ENCODE measurements at regions not wholly inside any gene's neighbourhood (a gene's known extent, or its start where the extent isn't known, plus 50 kb on each side); places are given as distances from the start of the nearest gene placed in this dataset.

DNA sequence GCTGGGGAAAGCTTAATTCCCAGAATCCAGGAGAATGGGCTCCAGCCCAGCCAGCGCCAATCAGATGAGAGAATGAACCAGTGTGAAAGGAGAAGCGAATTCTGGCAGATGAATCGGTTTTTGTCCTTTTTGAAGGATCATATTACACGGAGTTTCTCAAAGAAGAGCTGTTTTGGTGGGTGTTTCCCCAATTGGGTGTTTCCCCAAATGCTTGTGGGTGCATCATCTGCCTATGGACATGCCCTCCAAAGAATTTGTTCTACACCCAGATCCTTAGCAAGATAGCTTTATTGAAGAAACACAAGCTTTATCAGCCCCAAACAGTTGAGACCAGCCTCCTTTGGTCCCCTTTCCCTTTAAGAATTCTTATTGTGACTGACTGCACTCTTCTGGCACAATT lies 186.5 kb upstream of the GPR26 start:
- no peaks in the 10 kb centered on the region for H3K4me1 ChIP-seq (replicated peaks)
- H3K9me3 ChIP-seq (replicated peaks), result no peaks in the 10 kb centered on the region
- DNase-seq (ENCODE audit: low read depth in 1 of 2, low spot score in 2 of 2), result no peak
- no peaks in the 10 kb centered on the region for H3K27me3 ChIP-seq (replicated peaks)
- H3K4me3 ChIP-seq, result no peak overlapping the region
- H3K27ac ChIP-seq, result no peak overlapping the region
- H3K36me3 ChIP-seq, result no peaks in the 10 kb centered on the region

- H3K36me3 ChIP-seq, result no peaks in the 10 kb centered on the region
- H3K4me1 ChIP-seq (replicated peaks), result no peaks in the 10 kb centered on the region
- no peak overlapping the region for H3K4me3 ChIP-seq
- no peaks in the 10 kb centered on the region for H3K27me3 ChIP-seq (replicated peaks)
- DNase-seq (ENCODE audit: low read depth in 1 of 2, low spot score in 2 of 2), result no peak
- no peak overlapping the region for H3K27ac ChIP-seq
- no peaks in the 10 kb centered on the region for H3K9me3 ChIP-seq (replicated peaks)
Observed at GRCh38 chr10:123480344-123480743, 185.8 kb upstream of the GPR26 start.

DNA sequence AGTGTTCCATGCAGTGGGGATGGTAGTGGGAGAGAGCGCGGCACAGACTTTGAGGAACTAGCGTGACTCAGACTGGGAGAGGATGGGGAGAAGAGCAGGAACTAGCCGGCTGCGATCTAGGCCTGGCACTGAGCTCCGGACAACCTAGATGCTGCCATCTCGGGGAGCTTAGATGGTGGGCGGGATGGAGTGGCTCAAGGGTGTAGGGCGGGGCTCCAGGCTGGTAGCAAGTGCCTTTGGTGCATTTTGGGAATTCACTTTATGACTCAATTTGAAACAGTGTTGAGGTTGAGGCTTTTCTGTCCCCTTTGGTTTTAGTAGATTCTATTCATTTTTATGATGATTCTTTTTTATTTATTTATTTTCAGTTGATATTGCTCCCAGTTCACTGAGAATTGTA lies 185.3 kb upstream of the GPR26 start:
- H3K9me3 ChIP-seq (replicated peaks), result no peaks in the 10 kb centered on the region
- no peaks in the 10 kb centered on the region for H3K36me3 ChIP-seq
- no peak for DNase-seq (ENCODE audit: low read depth in 1 of 2, low spot score in 2 of 2)
- no peak overlapping the region for H3K27ac ChIP-seq
- no peak overlapping the region for H3K4me3 ChIP-seq
- H3K27me3 ChIP-seq (replicated peaks), result no peaks in the 10 kb centered on the region
- no peaks in the 10 kb centered on the region for H3K4me1 ChIP-seq (replicated peaks)

GRCh38 chr10:123484722-123485121 lies 181.4 kb upstream of the GPR26 start:
- Histone ChIP-seq H3K36me3 (no peaks in the 10 kb centered on the region), H3K27ac (no peak overlapping the region), H3K4me3 (no peak overlapping the region), H3K9me3 (replicated peaks) (no peaks in the 10 kb centered on the region), H3K27me3 (replicated peaks) (no peaks in the 10 kb centered on the region), H3K4me1 (replicated peaks) (no peaks in the 10 kb centered on the region)
- DNase-seq (ENCODE audit: low read depth in 1 of 2, low spot score in 2 of 2), result no peak

GRCh38 chr10:123485341-123485960 lies 180.7 kb upstream of the GPR26 start:
- H3K27me3 ChIP-seq (replicated peaks), result no peaks in the 10 kb centered on the region
- no peaks in the 10 kb centered on the region for H3K36me3 ChIP-seq
- no peak overlapping the region for H3K27ac ChIP-seq
- no peaks in the 10 kb centered on the region for H3K4me1 ChIP-seq (replicated peaks)
- DNase-seq (ENCODE audit: low read depth in 1 of 2, low spot score in 2 of 2), result no peak
- no peak overlapping the region for H3K4me3 ChIP-seq
- no peaks in the 10 kb centered on the region for H3K9me3 ChIP-seq (replicated peaks)

GRCh38 chr10:123488436-123488835 lies 177.7 kb upstream of the GPR26 start:
- Histone ChIP-seq H3K9me3 (replicated peaks) (no peaks in the 10 kb centered on the region), H3K27ac (no peak overlapping the region), H3K27me3 (replicated peaks) (no peaks in the 10 kb centered on the region), H3K4me1 (replicated peaks) (no peaks in the 10 kb centered on the region), H3K4me3 (no peak overlapping the region), H3K36me3 (no peaks in the 10 kb centered on the region)
- no peak for DNase-seq (ENCODE audit: low read depth in 1 of 2, low spot score in 2 of 2)

GRCh38 chr10:123491364-123491763 lies 174.8 kb upstream of the GPR26 start:
- no peak for DNase-seq (ENCODE audit: low read depth in 1 of 2, low spot score in 2 of 2)

GRCh38 chr10:123492016-123492415 lies 174.1 kb upstream of the GPR26 start:
- no peak for DNase-seq (ENCODE audit: low read depth in 1 of 2, low spot score in 2 of 2)
- no peaks in the 10 kb centered on the region for H3K36me3 ChIP-seq
- no peak overlapping the region for H3K4me3 ChIP-seq
- H3K27me3 ChIP-seq (replicated peaks), result no peaks in the 10 kb centered on the region
- no peaks in the 10 kb centered on the region for H3K4me1 ChIP-seq (replicated peaks)
- no peaks in the 10 kb centered on the region for H3K9me3 ChIP-seq (replicated peaks)
- H3K27ac ChIP-seq, result no peak overlapping the region

More at GRCh38 chr10:123491364-123491763, 174.8 kb upstream of the GPR26 start:
- Histone ChIP-seq H3K27ac (no peak overlapping the region), H3K27me3 (replicated peaks) (no peaks in the 10 kb centered on the region), H3K4me1 (replicated peaks) (no peaks in the 10 kb centered on the region), H3K4me3 (no peak overlapping the region), H3K36me3 (no peaks in the 10 kb centered on the region), H3K9me3 (replicated peaks) (no peaks in the 10 kb centered on the region)

- H3K4me1 ChIP-seq (replicated peaks), result no peaks in the 10 kb centered on the region
- H3K9me3 ChIP-seq (replicated peaks), result no peaks in the 10 kb centered on the region
- DNase-seq (ENCODE audit: low read depth in 1 of 2, low spot score in 2 of 2), result no peak
- no peak overlapping the region for H3K27ac ChIP-seq
- no peaks in the 10 kb centered on the region for H3K36me3 ChIP-seq
- H3K27me3 ChIP-seq (replicated peaks), result no peaks in the 10 kb centered on the region
- no peak overlapping the region for H3K4me3 ChIP-seq
Observed at GRCh38 chr10:123494301-123494808, 171.8 kb upstream of the GPR26 start.

GRCh38 chr10:123496375-123496774 lies 169.8 kb upstream of the GPR26 start:
- H3K4me3 ChIP-seq, result no peak overlapping the region
- no peak for DNase-seq (ENCODE audit: low read depth in 1 of 2, low spot score in 2 of 2)
- H3K27ac ChIP-seq, result no peak overlapping the region
- H3K36me3 ChIP-seq, result no peaks in the 10 kb centered on the region
- no peaks in the 10 kb centered on the region for H3K9me3 ChIP-seq (replicated peaks)
- H3K27me3 ChIP-seq (replicated peaks), result no peaks in the 10 kb centered on the region
- no peaks in the 10 kb centered on the region for H3K4me1 ChIP-seq (replicated peaks)

DNA sequence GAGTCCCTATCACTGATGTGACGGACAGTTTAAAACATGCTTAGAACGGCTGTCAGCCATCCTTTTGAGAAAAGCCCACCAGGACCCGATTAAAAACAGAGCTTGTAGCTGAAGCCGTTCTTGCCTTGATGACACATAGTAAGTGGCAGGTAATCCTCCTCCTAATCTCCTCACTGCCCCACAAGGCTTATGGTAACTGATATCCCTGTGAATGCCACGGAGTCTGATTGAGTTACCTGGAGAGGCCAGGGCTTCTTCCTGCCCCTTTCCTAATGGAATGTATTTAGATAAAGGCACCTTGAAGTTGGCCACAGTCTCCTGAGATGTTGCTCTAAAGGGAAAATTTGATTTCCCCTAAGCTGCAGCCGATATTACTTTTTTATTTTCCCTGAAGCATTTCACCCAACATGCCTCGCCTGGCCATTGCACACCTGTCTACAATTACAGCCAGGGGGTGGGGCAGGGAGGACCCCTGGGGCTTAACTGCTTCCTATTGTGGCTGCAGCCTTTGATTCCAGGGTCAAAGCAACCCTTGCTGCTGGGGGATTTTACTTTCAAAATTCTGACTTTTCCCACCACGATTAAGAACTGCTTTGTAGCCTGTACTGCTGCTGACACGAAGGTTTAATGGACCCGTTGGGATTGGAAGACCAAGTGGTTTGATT lies 169.0 kb upstream of the GPR26 start:
- H3K4me3 ChIP-seq, result no peak overlapping the region
- no peaks in the 10 kb centered on the region for H3K9me3 ChIP-seq (replicated peaks)
- H3K4me1 ChIP-seq (replicated peaks), result no peaks in the 10 kb centered on the region
- no peaks in the 10 kb centered on the region for H3K36me3 ChIP-seq
- H3K27ac ChIP-seq, result no peak overlapping the region
- no peaks in the 10 kb centered on the region for H3K27me3 ChIP-seq (replicated peaks)
- no peak for DNase-seq (ENCODE audit: low read depth in 1 of 2, low spot score in 2 of 2)

DNA sequence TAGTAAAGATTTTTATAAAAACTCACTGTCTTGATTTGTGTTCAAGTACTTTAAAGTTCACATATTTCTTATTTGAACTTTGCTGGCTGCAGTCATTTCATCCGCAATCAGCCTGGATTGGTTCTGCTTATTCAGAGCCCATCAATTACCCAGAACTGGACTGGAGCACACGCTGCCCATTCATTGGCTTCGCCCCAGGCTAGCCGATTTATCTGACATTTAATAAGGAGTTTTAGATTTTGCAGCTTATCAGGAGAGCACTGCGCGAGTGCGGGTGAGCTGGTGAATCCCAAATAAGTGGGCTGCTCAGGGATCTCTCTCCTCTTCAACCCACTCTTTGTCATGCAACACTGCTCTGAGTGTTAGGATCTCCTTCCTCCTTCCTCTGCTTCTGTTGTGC lies 166.0 kb upstream of the GPR26 start:
- Histone ChIP-seq H3K4me1 (replicated peaks) (no peaks in the 10 kb centered on the region), H3K9me3 (replicated peaks) (no peaks in the 10 kb centered on the region), H3K27me3 (replicated peaks) (no peaks in the 10 kb centered on the region), H3K36me3 (no peaks in the 10 kb centered on the region), H3K27ac (no peak overlapping the region), H3K4me3 (no peak overlapping the region)
- no peak for DNase-seq (ENCODE audit: low read depth in 1 of 2, low spot score in 2 of 2)

GRCh38 chr10:123501148-123501547 lies 165.0 kb upstream of the GPR26 start:
- no peaks in the 10 kb centered on the region for H3K27me3 ChIP-seq (replicated peaks)
- H3K4me1 ChIP-seq (replicated peaks), result no peaks in the 10 kb centered on the region
- no peaks in the 10 kb centered on the region for H3K36me3 ChIP-seq
- DNase-seq (ENCODE audit: low read depth in 1 of 2, low spot score in 2 of 2), result no peak
- no peaks in the 10 kb centered on the region for H3K9me3 ChIP-seq (replicated peaks)
- H3K4me3 ChIP-seq, result no peak overlapping the region
- H3K27ac ChIP-seq, result no peak overlapping the region

GRCh38 chr10:123502983-123503382 lies 163.2 kb upstream of the GPR26 start:
- Histone ChIP-seq H3K4me3 (no peak overlapping the region), H3K27ac (no peak overlapping the region), H3K27me3 (replicated peaks) (no peaks in the 10 kb centered on the region), H3K4me1 (replicated peaks) (no peaks in the 10 kb centered on the region), H3K36me3 (no peaks in the 10 kb centered on the region), H3K9me3 (replicated peaks) (no peaks in the 10 kb centered on the region)
- DNase-seq (ENCODE audit: low read depth in 1 of 2, low spot score in 2 of 2), result no peak

- Histone ChIP-seq H3K4me1 (replicated peaks) (no peaks in the 10 kb centered on the region), H3K4me3 (no peak overlapping the region), H3K9me3 (replicated peaks) (no peaks in the 10 kb centered on the region), H3K27me3 (replicated peaks) (no peaks in the 10 kb centered on the region), H3K36me3 (no peaks in the 10 kb centered on the region), H3K27ac (no peak overlapping the region)
- DNase-seq (ENCODE audit: low read depth in 1 of 2, low spot score in 2 of 2), result no peak
Observed at GRCh38 chr10:123506455-123506854, 159.7 kb upstream of the GPR26 start.

Measured in SJSA1 (cell line).